ENCODE measurements at regions not wholly inside any gene's neighbourhood (a gene's known extent, or its start where the extent isn't known, plus 50 kb on each side); places are given as distances from the start of the nearest gene placed in this dataset.

DNA sequence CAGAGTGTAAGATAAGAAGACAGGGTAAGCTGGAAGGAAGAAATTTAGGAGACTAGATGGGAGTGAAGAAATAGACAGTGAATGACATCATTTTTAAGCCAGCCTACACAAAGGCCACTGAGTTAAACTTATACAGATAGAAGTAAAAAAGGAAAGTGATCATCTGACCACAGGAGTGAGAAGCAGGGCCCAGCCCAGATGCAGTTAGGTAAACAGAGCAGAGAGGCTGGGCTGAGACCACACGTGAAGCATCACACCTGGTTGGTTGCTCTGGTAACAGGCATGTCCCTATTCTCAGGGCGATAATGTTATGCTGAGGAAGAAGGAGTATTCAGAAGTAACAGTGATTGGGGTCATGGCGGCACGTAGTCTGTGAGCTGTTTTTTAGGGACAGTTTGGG lies 1079.4 kb downstream of the AACS start:
- in situ Hi-C loops (cut with MboI; ENCODE audit: low sequenced_read_pairs, unreplicated experiment) = no loop called here
- TF ChIP-seq CTCF (IDR thresholded peaks at IDR 0.05; ENCODE audit: borderline replicate concordance, control extremely low read depth, extremely low read depth, insufficient read depth, missing control alignments) = no peak
- no peak for DNase-seq (ENCODE audit: low spot score)

DNA sequence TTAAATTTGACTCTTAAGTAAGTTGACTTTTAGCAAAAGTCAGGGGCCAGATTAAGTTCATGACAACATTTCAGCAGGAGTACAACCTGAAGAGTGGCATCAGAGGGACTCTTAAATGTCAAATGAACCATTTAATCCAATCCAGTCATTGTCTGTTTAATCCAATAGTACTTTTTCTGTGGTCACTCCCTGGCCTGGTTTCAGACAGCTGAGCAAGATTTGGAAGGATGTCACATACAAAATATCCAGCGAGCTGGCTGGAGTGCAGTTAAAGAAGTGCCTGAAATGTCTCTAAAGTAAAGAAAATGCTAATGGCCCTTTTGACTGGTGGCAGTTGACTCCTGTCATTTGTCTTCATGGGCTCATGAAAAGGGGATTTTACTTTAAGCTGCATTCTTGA lies 1082.1 kb downstream of the AACS start:
- no peak for TF ChIP-seq CTCF (IDR thresholded peaks at IDR 0.05; ENCODE audit: borderline replicate concordance, control extremely low read depth, extremely low read depth, insufficient read depth, missing control alignments)
- no peak for DNase-seq (ENCODE audit: low spot score)
- in situ Hi-C loops (cut with MboI; ENCODE audit: low sequenced_read_pairs, unreplicated experiment) = no loop called here

- no peak for DNase-seq (ENCODE audit: low spot score)
- TF ChIP-seq CTCF (IDR thresholded peaks at IDR 0.05; ENCODE audit: borderline replicate concordance, control extremely low read depth, extremely low read depth, insufficient read depth, missing control alignments) = no peak
- in situ Hi-C loops (cut with MboI; ENCODE audit: low sequenced_read_pairs, unreplicated experiment) = no loop called here
Measured at GRCh38 chr12:126156806-126157574, 1091.8 kb downstream of the AACS start.

DNA sequence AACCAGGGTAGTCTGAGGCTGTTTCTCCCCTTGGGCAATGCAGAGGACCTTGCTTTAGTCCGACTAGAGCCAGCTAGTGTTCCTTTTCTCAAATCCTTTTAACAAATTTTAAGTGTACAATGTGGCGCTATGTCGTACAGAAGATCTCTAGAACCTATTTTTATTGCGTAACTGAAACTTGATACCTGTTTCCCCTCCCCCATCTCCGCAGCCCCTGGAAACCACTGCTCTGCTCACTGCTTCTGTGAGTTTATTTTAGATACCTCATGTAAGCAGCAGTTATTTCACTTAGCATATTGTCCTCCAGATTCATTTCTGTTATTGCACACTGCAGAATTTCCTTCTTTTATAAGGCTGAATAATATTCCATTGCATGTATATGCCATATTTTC lies 1092.3 kb downstream of the AACS start:
- no peak for DNase-seq (ENCODE audit: low spot score)
- in situ Hi-C loops (cut with MboI; ENCODE audit: low sequenced_read_pairs, unreplicated experiment) = no loop called here
- TF ChIP-seq CTCF (IDR thresholded peaks at IDR 0.05; ENCODE audit: borderline replicate concordance, control extremely low read depth, extremely low read depth, insufficient read depth, missing control alignments) = no peak

- TF ChIP-seq CTCF (IDR thresholded peaks at IDR 0.05; ENCODE audit: borderline replicate concordance, control extremely low read depth, extremely low read depth, insufficient read depth, missing control alignments) = no peak
- in situ Hi-C loops (cut with MboI; ENCODE audit: low sequenced_read_pairs, unreplicated experiment) = no loop called here
- no peak for DNase-seq (ENCODE audit: low spot score)
Measured at GRCh38 chr12:126159139-126159538, 1093.9 kb downstream of the AACS start.

DNA sequence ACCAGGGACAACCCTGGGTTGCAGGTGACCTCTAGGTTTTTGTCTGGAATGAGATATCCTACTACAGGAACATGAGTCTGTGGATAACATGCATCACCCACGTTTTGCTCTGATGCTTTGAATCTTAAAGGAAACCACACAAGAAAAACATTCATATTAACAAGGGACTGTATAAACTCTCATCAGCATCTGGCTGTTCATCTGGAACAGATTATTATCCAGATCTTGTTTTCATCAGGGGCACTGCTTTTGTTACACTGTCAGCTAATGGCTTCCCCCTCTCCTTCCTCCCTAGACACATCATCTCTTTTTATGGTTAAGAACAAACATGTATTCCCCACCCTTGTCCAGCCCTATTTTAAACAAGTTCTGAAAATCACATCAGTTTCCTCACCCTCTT lies 1095.7 kb downstream of the AACS start:
- no peak for DNase-seq (ENCODE audit: low spot score)
- in situ Hi-C loops (cut with MboI; ENCODE audit: low sequenced_read_pairs, unreplicated experiment) = no loop called here
- TF ChIP-seq CTCF (IDR thresholded peaks at IDR 0.05; ENCODE audit: borderline replicate concordance, control extremely low read depth, extremely low read depth, insufficient read depth, missing control alignments) = no peak

Measured in GM13976 (cell line).